PC-3 (cell line): ENCODE measurements at regions not wholly inside any gene's neighbourhood (a gene's known extent, or its start where the extent isn't known, plus 50 kb on each side); places are given as distances from the start of the nearest gene placed in this dataset.

ENCODE experiments used
- ATAC-seq: fragments of 200-7000 bp; cut with Tn5 transposase; 2 replicates; pipeline ENCODE4 v1.9.1; 2020; ENCODE audit warnings: mild to moderate bottlenecking, moderate library complexity
- BruUV-seq: library from RNA; stranded (reverse); fragments of 400-500 nt; replicated peaks from 2 replicates; lab custom pipeline; 2021; lab: Mats Ljungman, UMichigan
- CTCF ChIA-PET: fragments of 300-600 bp; sonication (Branson Sonifier 250); formaldehyde crosslinking; loops from one replicate; lab custom pipeline; 2022; ENCODE audit warnings: antibody characterized with exemption; lab: Charles Lee
- POLR2A ChIA-PET: fragments of 300-600 bp; sonication (Branson Sonifier 250); formaldehyde crosslinking; loops from one replicate; lab custom pipeline; 2022; ENCODE audit warnings: antibody characterized with exemption; ENCODE audit not compliant: unreplicated experiment; lab: Charles Lee
- DNase-seq: peaks from one replicate; pipeline ENCODE4 v3.0.0-alpha.2; 2015
- H2AFZ ChIP-seq: fragments of 300-600 bp; sonication (generic); 2 replicates; pipeline ENCODE4 v1.6.0; 2016; ENCODE audit warnings: antibody characterized with exemption, low read length
- H3F3A ChIP-seq: fragments of 300-600 bp; sonication (generic); one replicate; pipeline ENCODE4 v1.6.0; 2017; ENCODE audit warnings: antibody characterized with exemption, low read length, control low read depth, mild to moderate bottlenecking; ENCODE audit not compliant: unreplicated experiment
- H3K27ac ChIP-seq: fragments of 300-600 bp; sonication (generic); 2 replicates; pipeline ENCODE4 v1.5.1; 2016; ENCODE audit warnings: mild to moderate bottlenecking, low read length
- H3K27me3 ChIP-seq: fragments of 300-600 bp; sonication (generic); 2 replicates; pipeline ENCODE4 v1.6.1; 2016; ENCODE audit warnings: low read length, mixed read lengths
- H3K36me3 ChIP-seq: fragments of 300-600 bp; sonication (generic); 2 replicates; pipeline ENCODE4 v1.6.1; 2016; ENCODE audit warnings: low read depth, mixed run types, low read length, mixed read lengths
- H3K4me1 ChIP-seq: fragments of 300-600 bp; sonication (generic); 2 replicates; pipeline ENCODE4 v1.5.1; 2016; ENCODE audit warnings: low read length; ENCODE audit not compliant: insufficient read depth
- H3K4me2 ChIP-seq: fragments of 300-600 bp; sonication (generic); 2 replicates; pipeline ENCODE4 v1.6.0; 2016; ENCODE audit warnings: low read length
- H3K4me3 ChIP-seq: fragments of 300-600 bp; sonication (generic); 2 replicates; pipeline ENCODE4 v1.5.1; 2016; ENCODE audit warnings: mild to moderate bottlenecking, low read length, mixed read lengths
- H3K79me2 ChIP-seq: fragments of 300-600 bp; sonication (generic); 2 replicates; pipeline ENCODE4 v1.6.1; 2017; ENCODE audit warnings: low read length, mixed read lengths
- H3K9ac ChIP-seq: fragments of 300-600 bp; sonication (generic); 2 replicates; pipeline ENCODE4 v1.6.0; 2016; ENCODE audit warnings: mild to moderate bottlenecking, low read length
- H3K9me2 ChIP-seq: fragments of 300-600 bp; sonication (generic); replicated peaks from 2 replicates; pipeline ENCODE4 v1.6.1; 2016; ENCODE audit warnings: mixed run types, low read length, mixed read lengths
- H3K9me3 ChIP-seq: fragments of 300-600 bp; sonication (generic); 2 replicates; pipeline ENCODE4 v1.6.1; 2016; ENCODE audit warnings: low read length, mixed read lengths
- H4K20me1 ChIP-seq: fragments of 300-600 bp; sonication (generic); 2 replicates; pipeline ENCODE4 v1.6.1; 2016; ENCODE audit warnings: low read length, mixed read lengths
- EZH2 ChIP-seq: fragments of 300-600 bp; sonication (generic); IDR thresholded peaks from one replicate; pipeline ENCODE4 v1.6.1; 2017; ENCODE audit warnings: antibody characterized with exemption, mild to moderate bottlenecking, low read length; ENCODE audit not compliant: unreplicated experiment
- EZH2phosphoT487 ChIP-seq: fragments of 300-600 bp; sonication (generic); IDR thresholded peaks from 2 replicates; pipeline ENCODE4 v1.6.1; 2018; ENCODE audit warnings: mild to moderate bottlenecking, antibody characterized with exemption, low read length, borderline replicate concordance
- intact Hi-C: fragments of 100-400 bp; cut with micrococcal nuclease; formaldehyde crosslinking; loops from 2 replicates; pipeline ENCODE4 v1.9.0; 2023
- TF ChIP-seq, protein P1 (sequence below): fragments of 300-600 bp; sonication (generic); conservative IDR thresholded peaks from 2 replicates; pipeline ENCODE4 v1.5.1; 2017; ENCODE audit warnings: antibody characterized with exemption, low read depth, mild to moderate bottlenecking, low read length

DNA sequence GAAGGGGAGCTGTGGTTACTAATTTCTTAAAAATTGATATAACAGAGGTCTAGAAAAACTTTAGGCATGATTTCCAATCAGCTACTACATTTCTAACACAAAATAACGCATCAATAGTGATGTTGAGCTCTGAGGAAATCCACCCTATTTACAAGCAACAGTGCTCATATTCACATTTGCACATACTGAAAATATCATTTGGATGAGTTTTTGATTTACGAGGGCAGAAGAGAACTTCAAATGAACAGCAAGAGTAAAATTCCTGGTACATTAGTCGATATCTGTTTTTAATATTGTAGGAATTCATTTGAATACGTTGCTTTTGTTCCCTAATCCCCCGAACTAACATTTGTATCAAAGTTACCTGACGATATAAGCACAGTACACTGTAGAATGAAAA, 761.0 kb upstream of the POU3F3 start:
- CTCF ChIA-PET, result no interaction called here
- BruUV-seq, result no TSS peak

DNA sequence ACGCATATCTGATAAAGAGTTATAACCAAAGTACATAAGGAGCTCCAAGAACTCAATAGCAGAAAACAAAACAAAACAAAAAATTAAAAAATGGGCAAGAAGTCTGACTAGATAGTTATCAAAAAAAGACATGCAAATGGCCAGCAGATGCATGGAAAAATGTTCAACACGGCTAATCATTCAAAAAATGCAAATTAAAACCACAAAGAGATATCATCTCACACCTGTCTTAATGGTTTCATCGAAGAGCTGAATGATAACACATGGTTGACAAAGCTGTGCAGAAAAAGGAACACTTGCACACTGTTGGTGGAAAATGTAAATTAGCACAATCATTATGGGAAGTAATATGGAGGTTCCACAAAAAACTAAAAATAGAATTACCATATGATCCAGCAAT, 751.3 kb upstream of the POU3F3 start:
- intact Hi-C loops, result no loop called here
- no peaks in the 10 kb centered on the region for H3F3A ChIP-seq
- TF ChIP-seq, protein P1, sequence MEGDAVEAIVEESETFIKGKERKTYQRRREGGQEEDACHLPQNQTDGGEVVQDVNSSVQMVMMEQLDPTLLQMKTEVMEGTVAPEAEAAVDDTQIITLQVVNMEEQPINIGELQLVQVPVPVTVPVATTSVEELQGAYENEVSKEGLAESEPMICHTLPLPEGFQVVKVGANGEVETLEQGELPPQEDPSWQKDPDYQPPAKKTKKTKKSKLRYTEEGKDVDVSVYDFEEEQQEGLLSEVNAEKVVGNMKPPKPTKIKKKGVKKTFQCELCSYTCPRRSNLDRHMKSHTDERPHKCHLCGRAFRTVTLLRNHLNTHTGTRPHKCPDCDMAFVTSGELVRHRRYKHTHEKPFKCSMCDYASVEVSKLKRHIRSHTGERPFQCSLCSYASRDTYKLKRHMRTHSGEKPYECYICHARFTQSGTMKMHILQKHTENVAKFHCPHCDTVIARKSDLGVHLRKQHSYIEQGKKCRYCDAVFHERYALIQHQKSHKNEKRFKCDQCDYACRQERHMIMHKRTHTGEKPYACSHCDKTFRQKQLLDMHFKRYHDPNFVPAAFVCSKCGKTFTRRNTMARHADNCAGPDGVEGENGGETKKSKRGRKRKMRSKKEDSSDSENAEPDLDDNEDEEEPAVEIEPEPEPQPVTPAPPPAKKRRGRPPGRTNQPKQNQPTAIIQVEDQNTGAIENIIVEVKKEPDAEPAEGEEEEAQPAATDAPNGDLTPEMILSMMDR, result no peak
- no peak for TF ChIP-seq EZH2phosphoT487
- TF ChIP-seq EZH2, result no peak

More for the DNA sequence above, 761.0 kb upstream of the POU3F3 start:
- Histone ChIP-seq H3K36me3 (no peaks in the 10 kb centered on the region), H4K20me1 (no peaks in the 10 kb centered on the region), H3K79me2 (no peaks in the 10 kb centered on the region), H3K4me1 (no peaks in the 10 kb centered on the region), H3K9ac (no peak overlapping the region), H3K9me3 (no peaks in the 10 kb centered on the region), H3K4me2 (no peak overlapping the region), H3K27ac (no peak overlapping the region), H3F3A (no peaks in the 10 kb centered on the region), H3K9me2 (no peaks in the 10 kb centered on the region), H3K4me3 (no peak overlapping the region), H3K27me3 (no peaks in the 10 kb centered on the region), H2AFZ (no peak overlapping the region)
- intact Hi-C loops, result no loop called here
- POLR2A ChIA-PET, result no interaction called here
- DNase-seq (no peak), ATAC-seq (no peak)
- TF ChIP-seq EZH2, result no peak
- TF ChIP-seq, protein P1, result no peak
- no peak for TF ChIP-seq EZH2phosphoT487

DNA sequence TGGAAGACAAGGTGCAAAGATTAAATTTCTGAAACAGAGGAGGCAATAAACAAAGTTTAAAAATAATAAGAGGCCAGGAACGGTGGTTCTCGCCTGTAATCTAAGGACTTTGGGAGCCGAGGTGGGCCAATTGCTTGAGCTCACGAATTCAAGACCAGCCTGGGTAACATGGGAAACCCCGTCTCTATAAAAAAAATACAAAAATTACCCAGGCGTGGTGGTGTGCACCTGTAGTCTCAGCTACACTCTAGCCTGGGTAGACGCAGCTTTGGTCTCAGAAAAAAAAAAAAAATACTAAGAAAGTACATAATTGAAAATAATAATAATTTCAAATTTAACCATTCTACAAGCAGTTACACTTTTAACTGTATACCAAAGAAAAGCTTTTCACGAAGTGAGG, 744.6 kb upstream of the POU3F3 start:
- POLR2A ChIA-PET, result no interaction called here
- Histone ChIP-seq H3K36me3 (no peaks in the 10 kb centered on the region), H2AFZ (no peak overlapping the region), H3K9me3 (no peaks in the 10 kb centered on the region), H3K4me1 (no peaks in the 10 kb centered on the region), H3K9ac (no peak overlapping the region), H3K4me3 (no peak overlapping the region), H3K27me3 (0 out of 2 replicates have a peak, but pooled peaks cover 4% of the 10 kb centered on the region), H3K79me2 (no peaks in the 10 kb centered on the region), H4K20me1 (no peaks in the 10 kb centered on the region), H3K27ac (no peak overlapping the region), H3F3A (no peaks in the 10 kb centered on the region), H3K4me2 (no peak overlapping the region), H3K9me2 (no peaks in the 10 kb centered on the region)
- intact Hi-C loops, result no loop called here
- BruUV-seq, result no TSS peak
- TF ChIP-seq EZH2phosphoT487 (no peak), EZH2 (no peak)
- TF ChIP-seq, protein P1, result no peak
- CTCF ChIA-PET, result no interaction called here
- DNase-seq (no peak), ATAC-seq (no peak)

More for the DNA sequence above, 751.3 kb upstream of the POU3F3 start:
- Histone ChIP-seq H3K9me3 (no peaks in the 10 kb centered on the region), H2AFZ (no peak overlapping the region), H3K36me3 (no peaks in the 10 kb centered on the region), H3K4me3 (no peak overlapping the region), H3K9me2 (no peaks in the 10 kb centered on the region), H4K20me1 (no peaks in the 10 kb centered on the region), H3K27me3 (no peaks in the 10 kb centered on the region), H3K4me2 (no peak overlapping the region), H3K4me1 (no peaks in the 10 kb centered on the region), H3K27ac (no peak overlapping the region), H3K79me2 (no peaks in the 10 kb centered on the region), H3K9ac (no peak overlapping the region)
- BruUV-seq, result no TSS peak
- ATAC-seq (no peak), DNase-seq (no peak)
- ChIA-PET POLR2A (no interaction called here), CTCF (no interaction called here)
